GM23338 (cell line): ENCODE measurements at regions not wholly inside any gene's neighbourhood (a gene's known extent, or its start where the extent isn't known, plus 50 kb on each side); places are given as distances from the start of the nearest gene placed in this dataset.

Experiments
- CREB1 ChIP-seq: fragments of 250-450 bp; sonication (Bioruptor Pico); IDR thresholded peaks from 2 replicates; pipeline ENCODE4 v1.5.0; 2020; ENCODE audit warnings: low read depth, mild to moderate bottlenecking, moderate library complexity
- CTCF ChIP-seq, 2 experiments: fragments of 200-600 bp in 1 of 2; sonication (generic) in 1 of 2; conservative IDR thresholded peaks; 2 replicates each; pipeline versions ENCODE4 v1.5.1 to v1.6.1; 2016 to 2017; ENCODE audit warnings: antibody characterized with exemption in 2 of 2, low read depth in 2 of 2, mild to moderate bottlenecking in 2 of 2, moderate library complexity in 1 of 2
- EZH2 ChIP-seq: fragments of 200-600 bp; sonication (generic); IDR thresholded peaks from one replicate; pipeline ENCODE4 v1.8.0; 2017; ENCODE audit warnings: antibody characterized with exemption, mild to moderate bottlenecking, low read depth; ENCODE audit not compliant: unreplicated experiment
- EZH2phosphoT487 ChIP-seq: fragments of 200-600 bp; sonication (generic); IDR thresholded peaks from one replicate; pipeline ENCODE4 v1.8.1; 2018; ENCODE audit warnings: antibody characterized with exemption; ENCODE audit not compliant: unreplicated experiment
- JUNB ChIP-seq: IDR thresholded peaks from one replicate; pipeline ENCODE4 v1.6.1; 2016; ENCODE audit warnings: antibody characterized with exemption; ENCODE audit not compliant: unreplicated experiment
- NANOG ChIP-seq: IDR thresholded peaks from 2 replicates; pipeline ENCODE4 v1.6.1; 2016; ENCODE audit warnings: antibody characterized with exemption, borderline replicate concordance
- POLR2AphosphoS5 ChIP-seq: IDR thresholded peaks from 2 replicates; pipeline ENCODE4 v1.6.1; 2016; ENCODE audit warnings: antibody characterized with exemption, low read depth
- REST ChIP-seq: IDR thresholded peaks from one replicate; pipeline ENCODE4 v1.6.1; 2018; ENCODE audit warnings: antibody characterized with exemption; ENCODE audit not compliant: unreplicated experiment
- STAT1 ChIP-seq: IDR thresholded peaks from one replicate; pipeline ENCODE4 v1.6.1; 2016; ENCODE audit warnings: antibody characterized with exemption; ENCODE audit not compliant: unreplicated experiment
- ZNF114 ChIP-seq: fragments of 250-450 bp; sonication (Bioruptor Pico); IDR thresholded peaks from 2 replicates; pipeline ENCODE4 v1.5.0; 2020; ENCODE audit warnings: mild to moderate bottlenecking, moderate library complexity
- ZNF331 ChIP-seq: fragments of 250-450 bp; sonication (Bioruptor Pico); IDR thresholded peaks from 2 replicates; pipeline ENCODE4 v1.5.0; 2020; ENCODE audit warnings: low read depth, mild to moderate bottlenecking, moderate library complexity
- TF ChIP-seq, protein P1 (sequence below): fragments of 250-450 bp; sonication (Bioruptor Pico); IDR thresholded peaks from 2 replicates; pipeline ENCODE4 v1.5.0; 2020; ENCODE audit warnings: mild to moderate bottlenecking, moderate library complexity
- TF ChIP-seq, protein P2 (sequence below): IDR thresholded peaks from 2 replicates; pipeline ENCODE4 v1.6.1; 2016; ENCODE audit warnings: antibody characterized with exemption

- TF ChIP-seq CTCF (conservative IDR thresholded peaks at IDR 0.05; ENCODE audit: low read depth in 2 of 2): no peak
- TF ChIP-seq, protein P1, sequence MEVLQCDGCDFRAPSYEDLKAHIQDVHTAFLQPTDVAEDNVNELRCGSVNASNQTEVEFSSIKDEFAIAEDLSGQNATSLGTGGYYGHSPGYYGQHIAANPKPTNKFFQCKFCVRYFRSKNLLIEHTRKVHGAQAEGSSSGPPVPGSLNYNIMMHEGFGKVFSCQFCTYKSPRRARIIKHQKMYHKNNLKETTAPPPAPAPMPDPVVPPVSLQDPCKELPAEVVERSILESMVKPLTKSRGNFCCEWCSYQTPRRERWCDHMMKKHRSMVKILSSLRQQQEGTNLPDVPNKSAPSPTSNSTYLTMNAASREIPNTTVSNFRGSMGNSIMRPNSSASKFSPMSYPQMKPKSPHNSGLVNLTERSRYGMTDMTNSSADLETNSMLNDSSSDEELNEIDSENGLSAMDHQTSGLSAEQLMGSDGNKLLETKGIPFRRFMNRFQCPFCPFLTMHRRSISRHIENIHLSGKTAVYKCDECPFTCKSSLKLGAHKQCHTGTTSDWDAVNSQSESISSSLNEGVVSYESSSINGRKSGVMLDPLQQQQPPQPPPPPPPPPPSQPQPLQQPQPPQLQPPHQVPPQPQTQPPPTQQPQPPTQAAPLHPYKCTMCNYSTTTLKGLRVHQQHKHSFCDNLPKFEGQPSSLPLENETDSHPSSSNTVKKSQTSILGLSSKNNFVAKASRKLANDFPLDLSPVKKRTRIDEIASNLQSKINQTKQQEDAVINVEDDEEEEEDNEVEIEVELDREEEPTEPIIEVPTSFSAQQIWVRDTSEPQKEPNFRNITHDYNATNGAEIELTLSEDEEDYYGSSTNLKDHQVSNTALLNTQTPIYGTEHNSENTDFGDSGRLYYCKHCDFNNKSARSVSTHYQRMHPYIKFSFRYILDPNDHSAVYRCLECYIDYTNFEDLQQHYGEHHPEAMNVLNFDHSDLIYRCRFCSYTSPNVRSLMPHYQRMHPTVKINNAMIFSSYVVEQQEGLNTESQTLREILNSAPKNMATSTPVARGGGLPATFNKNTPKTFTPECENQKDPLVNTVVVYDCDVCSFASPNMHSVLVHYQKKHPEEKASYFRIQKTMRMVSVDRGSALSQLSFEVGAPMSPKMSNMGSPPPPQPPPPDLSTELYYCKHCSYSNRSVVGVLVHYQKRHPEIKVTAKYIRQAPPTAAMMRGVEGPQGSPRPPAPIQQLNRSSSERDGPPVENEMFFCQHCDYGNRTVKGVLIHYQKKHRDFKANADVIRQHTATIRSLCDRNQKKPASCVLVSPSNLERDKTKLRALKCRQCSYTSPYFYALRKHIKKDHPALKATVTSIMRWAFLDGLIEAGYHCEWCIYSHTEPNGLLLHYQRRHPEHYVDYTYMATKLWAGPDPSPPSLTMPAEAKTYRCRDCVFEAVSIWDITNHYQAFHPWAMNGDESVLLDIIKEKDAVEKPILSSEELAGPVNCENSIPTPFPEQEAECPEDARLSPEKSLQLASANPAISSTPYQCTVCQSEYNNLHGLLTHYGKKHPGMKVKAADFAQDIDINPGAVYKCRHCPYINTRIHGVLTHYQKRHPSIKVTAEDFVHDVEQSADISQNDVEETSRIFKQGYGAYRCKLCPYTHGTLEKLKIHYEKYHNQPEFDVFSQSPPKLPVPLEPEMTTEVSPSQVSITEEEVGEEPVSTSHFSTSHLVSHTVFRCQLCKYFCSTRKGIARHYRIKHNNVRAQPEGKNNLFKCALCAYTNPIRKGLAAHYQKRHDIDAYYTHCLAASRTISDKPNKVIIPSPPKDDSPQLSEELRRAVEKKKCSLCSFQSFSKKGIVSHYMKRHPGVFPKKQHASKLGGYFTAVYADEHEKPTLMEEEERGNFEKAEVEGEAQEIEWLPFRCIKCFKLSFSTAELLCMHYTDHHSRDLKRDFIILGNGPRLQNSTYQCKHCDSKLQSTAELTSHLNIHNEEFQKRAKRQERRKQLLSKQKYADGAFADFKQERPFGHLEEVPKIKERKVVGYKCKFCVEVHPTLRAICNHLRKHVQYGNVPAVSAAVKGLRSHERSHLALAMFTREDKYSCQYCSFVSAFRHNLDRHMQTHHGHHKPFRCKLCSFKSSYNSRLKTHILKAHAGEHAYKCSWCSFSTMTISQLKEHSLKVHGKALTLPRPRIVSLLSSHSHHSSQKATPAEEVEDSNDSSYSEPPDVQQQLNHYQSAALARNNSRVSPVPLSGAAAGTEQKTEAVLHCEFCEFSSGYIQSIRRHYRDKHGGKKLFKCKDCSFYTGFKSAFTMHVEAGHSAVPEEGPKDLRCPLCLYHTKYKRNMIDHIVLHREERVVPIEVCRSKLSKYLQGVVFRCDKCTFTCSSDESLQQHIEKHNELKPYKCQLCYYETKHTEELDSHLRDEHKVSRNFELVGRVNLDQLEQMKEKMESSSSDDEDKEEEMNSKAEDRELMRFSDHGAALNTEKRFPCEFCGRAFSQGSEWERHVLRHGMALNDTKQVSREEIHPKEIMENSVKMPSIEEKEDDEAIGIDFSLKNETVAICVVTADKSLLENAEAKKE (CRISPR knock-in tag): no peak
- no peak for TF ChIP-seq POLR2AphosphoS5
- TF ChIP-seq JUNB: no peak
- TF ChIP-seq REST: no peak
- TF ChIP-seq, protein P2, sequence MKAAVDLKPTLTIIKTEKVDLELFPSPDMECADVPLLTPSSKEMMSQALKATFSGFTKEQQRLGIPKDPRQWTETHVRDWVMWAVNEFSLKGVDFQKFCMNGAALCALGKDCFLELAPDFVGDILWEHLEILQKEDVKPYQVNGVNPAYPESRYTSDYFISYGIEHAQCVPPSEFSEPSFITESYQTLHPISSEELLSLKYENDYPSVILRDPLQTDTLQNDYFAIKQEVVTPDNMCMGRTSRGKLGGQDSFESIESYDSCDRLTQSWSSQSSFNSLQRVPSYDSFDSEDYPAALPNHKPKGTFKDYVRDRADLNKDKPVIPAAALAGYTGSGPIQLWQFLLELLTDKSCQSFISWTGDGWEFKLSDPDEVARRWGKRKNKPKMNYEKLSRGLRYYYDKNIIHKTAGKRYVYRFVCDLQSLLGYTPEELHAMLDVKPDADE: no peak
- no peak for TF ChIP-seq EZH2
- TF ChIP-seq EZH2phosphoT487: no peak
- no peak for TF ChIP-seq ZNF331 (CRISPR knock-in tag)
- no peak for TF ChIP-seq NANOG
- TF ChIP-seq CREB1 (CRISPR knock-in tag): no peak
- no peak for TF ChIP-seq STAT1
- TF ChIP-seq ZNF114 (CRISPR knock-in tag): no peak
These were observed 548.6 kb upstream of the TBX3 start for GRCh38 chr12:115232455-115233156.
